ENCODE measurements at regions not wholly inside any gene's neighbourhood (a gene's known extent, or its start where the extent isn't known, plus 50 kb on each side); places are given as distances from the start of the nearest gene placed in this dataset.
"Not testable (repeated sequence)": the region's sequence is repeated elsewhere in the genome, so short reads cannot be mapped to it uniquely, and the experiment has no call there.

DNA sequence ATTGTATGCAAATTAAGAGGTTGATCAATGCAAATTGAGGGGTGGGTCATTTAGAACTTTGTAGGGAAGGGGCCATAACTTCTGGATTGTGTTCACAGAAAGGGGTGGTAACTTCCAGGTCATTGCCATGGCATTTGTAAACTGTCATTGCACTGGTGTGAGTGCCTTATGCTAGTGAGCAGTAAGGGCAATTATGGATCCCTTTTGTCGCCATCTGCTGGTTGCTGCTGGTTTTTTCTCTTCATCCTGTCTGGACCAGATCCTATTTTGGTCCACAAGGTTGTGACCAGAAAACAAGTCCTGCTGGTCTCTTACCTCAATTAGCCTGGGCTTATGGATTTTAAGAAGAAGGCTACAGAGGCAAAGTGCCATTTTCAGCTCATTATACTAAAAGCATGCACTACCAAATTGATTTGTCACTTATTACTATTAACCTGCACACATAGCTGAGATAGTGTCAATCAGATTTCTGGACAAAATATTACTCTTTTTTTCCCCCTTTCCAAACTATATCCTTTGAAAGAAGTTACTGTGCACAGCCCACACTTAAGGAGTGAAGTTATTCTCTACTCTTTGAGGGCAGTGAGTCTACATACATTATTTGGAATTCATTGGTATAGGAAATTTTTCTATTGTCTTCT lies 196.2 kb downstream of the ZC3H11B start:
- DNase-seq (ENCODE audit: extremely low spot score) = peak; percentile 42
- TF ChIP-seq ARNT (IDR thresholded peaks at IDR 0.05) = no peak
- no peak for TF ChIP-seq SUZ12 (IDR thresholded peaks at IDR 0.05)
- no peak for TF ChIP-seq FOXK2 (IDR thresholded peaks at IDR 0.05)
- no peak for TF ChIP-seq SP1 (IDR thresholded peaks at IDR 0.05)
- no peak for TF ChIP-seq TARDBP (IDR thresholded peaks at IDR 0.05)
- no peak for TF ChIP-seq CTBP1 (IDR thresholded peaks at IDR 0.05; ENCODE audit: borderline replicate concordance)
- no peak for TF ChIP-seq FOXM1 (IDR thresholded peaks at IDR 0.05; ENCODE audit: borderline replicate concordance)
- TF ChIP-seq NFRKB (IDR thresholded peaks at IDR 0.05) = no peak
- TF ChIP-seq BHLHE40 (IDR thresholded peaks at IDR 0.05; ENCODE audit: borderline replicate concordance) = no peak
- CTCF ChIA-PET = interaction anchor here (0.7 to 1.0 kb wide), 2 partner anchors 11 to 139 kb away, joined by 3 read pairs; no protein-coding TSS in a partner anchor
- POLR2A ChIA-PET = no interaction called here

DNA sequence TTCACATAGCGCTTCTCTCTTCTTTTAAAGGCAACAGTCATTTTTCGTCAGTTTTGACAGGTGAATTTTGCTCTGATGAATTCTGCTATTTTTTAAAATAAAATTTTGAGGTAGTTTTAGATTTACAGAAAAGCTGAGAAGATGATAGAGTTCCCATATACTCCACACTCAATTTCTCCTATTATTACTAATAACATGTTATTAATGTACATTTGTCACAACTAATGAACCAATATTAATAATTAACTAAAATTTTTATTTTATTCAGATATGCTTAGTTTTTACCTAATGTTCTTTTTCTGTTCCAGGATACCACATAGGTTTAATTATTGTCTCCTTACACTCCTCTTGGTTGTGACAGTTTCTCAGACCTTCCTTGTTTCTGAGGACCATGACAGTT lies 197.0 kb downstream of the ZC3H11B start:
- ChIA-PET POLR2A (no interaction called here), CTCF (no interaction called here)
- TF ChIP-seq SP1 (IDR thresholded peaks at IDR 0.05) = no peak
- TF ChIP-seq L3MBTL2 (conservative IDR thresholded peaks at IDR 0.05) = no peak
- no peak for TF ChIP-seq SUZ12 (IDR thresholded peaks at IDR 0.05)
- TF ChIP-seq HDGF (IDR thresholded peaks at IDR 0.05; ENCODE audit: borderline replicate concordance) = no peak
- TF ChIP-seq ZNF384 (IDR thresholded peaks at IDR 0.05) = no peak
- no peak for TF ChIP-seq ARNT (IDR thresholded peaks at IDR 0.05)
- TF ChIP-seq ELF4 (IDR thresholded peaks at IDR 0.05) = no peak
- no peak for TF ChIP-seq CTBP1 (IDR thresholded peaks at IDR 0.05; ENCODE audit: borderline replicate concordance)
- no peak for TF ChIP-seq FOXA1 (IDR thresholded peaks at IDR 0.05)
- no peak for TF ChIP-seq FOXK2 (IDR thresholded peaks at IDR 0.05)
- no peak for TF ChIP-seq FOXM1 (IDR thresholded peaks at IDR 0.05; ENCODE audit: borderline replicate concordance)
- no peak for TF ChIP-seq LEF1 (IDR thresholded peaks at IDR 0.05; ENCODE audit: borderline replicate concordance)
- TF ChIP-seq, protein P1, sequence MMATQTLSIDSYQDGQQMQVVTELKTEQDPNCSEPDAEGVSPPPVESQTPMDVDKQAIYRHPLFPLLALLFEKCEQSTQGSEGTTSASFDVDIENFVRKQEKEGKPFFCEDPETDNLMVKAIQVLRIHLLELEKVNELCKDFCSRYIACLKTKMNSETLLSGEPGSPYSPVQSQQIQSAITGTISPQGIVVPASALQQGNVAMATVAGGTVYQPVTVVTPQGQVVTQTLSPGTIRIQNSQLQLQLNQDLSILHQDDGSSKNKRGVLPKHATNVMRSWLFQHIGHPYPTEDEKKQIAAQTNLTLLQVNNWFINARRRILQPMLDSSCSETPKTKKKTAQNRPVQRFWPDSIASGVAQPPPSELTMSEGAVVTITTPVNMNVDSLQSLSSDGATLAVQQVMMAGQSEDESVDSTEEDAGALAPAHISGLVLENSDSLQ (IDR thresholded peaks at IDR 0.05) = no peak
- no peak for TF ChIP-seq NFRKB (IDR thresholded peaks at IDR 0.05)
- no peak for DNase-seq (ENCODE audit: extremely low spot score)

DNA sequence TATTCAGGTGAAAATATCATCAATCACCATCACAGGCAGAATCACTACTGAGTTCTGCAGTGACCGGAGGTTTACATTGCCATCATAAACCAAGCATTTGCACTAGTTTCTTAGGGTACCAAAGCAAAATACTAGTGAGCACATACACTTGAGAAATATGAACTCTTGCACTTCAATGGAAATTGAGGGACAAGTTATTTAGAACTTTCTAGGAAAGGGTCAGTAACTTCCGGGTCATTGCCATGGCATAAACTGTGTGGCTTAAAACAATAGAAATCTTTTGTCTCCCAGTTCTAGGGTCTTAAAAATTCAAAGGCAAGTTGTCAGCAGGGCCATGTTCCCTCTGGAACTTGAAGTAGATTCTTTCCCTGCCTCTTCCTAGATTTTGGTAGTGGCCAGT lies 197.5 kb downstream of the ZC3H11B start:
- ChIA-PET CTCF (no interaction called here), POLR2A (no interaction called here)
- no peak for DNase-seq (ENCODE audit: extremely low spot score)
- TF ChIP-seq CTBP1 (IDR thresholded peaks at IDR 0.05; ENCODE audit: borderline replicate concordance) (no peak), TARDBP (IDR thresholded peaks at IDR 0.05) (no peak), BHLHE40 (IDR thresholded peaks at IDR 0.05; ENCODE audit: borderline replicate concordance) (no peak), FOXK2 (IDR thresholded peaks at IDR 0.05) (no peak), LEF1 (IDR thresholded peaks at IDR 0.05; ENCODE audit: borderline replicate concordance) (no peak), L3MBTL2 (conservative IDR thresholded peaks at IDR 0.05) (no peak)

DNA sequence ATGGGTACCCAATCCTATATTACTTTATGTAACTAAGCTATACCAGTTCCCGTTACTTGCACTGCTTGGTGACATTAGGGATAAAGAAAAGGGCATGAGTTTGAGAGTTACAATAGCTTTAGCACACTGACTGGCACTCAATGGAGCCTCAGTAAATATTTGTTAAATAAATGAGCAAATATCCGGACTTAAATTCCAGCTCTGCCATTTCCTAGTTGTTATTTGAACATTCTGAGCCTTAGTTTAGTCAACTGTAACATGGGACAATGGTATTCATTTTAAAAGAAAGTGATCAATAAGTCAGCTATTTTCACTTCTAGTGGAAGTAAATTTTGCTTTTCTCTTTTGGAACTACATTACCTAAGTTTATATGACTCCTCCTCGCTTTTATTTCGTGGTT lies 198.7 kb downstream of the ZC3H11B start:
- no peak for DNase-seq (ENCODE audit: extremely low spot score)
- ChIA-PET POLR2A (no interaction called here), CTCF (no interaction called here)
- no peak for TF ChIP-seq TARDBP (IDR thresholded peaks at IDR 0.05)
- TF ChIP-seq CTBP1 (IDR thresholded peaks at IDR 0.05; ENCODE audit: borderline replicate concordance) = no peak
- TF ChIP-seq LEF1 (IDR thresholded peaks at IDR 0.05; ENCODE audit: borderline replicate concordance) = no peak

DNA sequence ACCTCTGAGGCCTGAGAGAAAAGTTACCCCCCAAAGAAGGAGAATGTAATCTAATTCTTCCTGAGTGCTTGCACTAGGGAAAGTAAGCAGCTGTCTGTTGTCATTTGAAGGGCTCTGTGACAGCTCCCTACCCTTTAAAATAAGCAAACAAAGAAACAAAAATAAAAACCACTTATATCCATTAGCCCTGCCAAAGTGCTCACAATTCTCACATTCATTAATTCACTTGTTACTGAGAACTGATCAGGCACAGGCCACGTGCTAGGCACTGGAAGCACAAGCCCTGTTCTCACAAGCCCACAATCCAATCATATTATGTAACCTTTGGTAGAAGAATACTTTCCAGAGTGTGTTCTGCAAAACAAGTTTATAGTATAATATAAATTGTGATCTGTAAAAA lies 199.4 kb downstream of the ZC3H11B start:
- POLR2A ChIA-PET = no interaction called here
- CTCF ChIA-PET = no interaction called here
- TF ChIP-seq ELF4 (IDR thresholded peaks at IDR 0.05) = no peak
- TF ChIP-seq SUZ12 (IDR thresholded peaks at IDR 0.05) = no peak
- TF ChIP-seq L3MBTL2 (conservative IDR thresholded peaks at IDR 0.05) = no peak
- TF ChIP-seq ZNF384 (IDR thresholded peaks at IDR 0.05) = no peak
- TF ChIP-seq FOXA1 (IDR thresholded peaks at IDR 0.05) = no peak
- TF ChIP-seq SP1 (IDR thresholded peaks at IDR 0.05) = no peak
- no peak for TF ChIP-seq FOXK2 (IDR thresholded peaks at IDR 0.05)
- no peak for TF ChIP-seq ARNT (IDR thresholded peaks at IDR 0.05)
- no peak for TF ChIP-seq BHLHE40 (IDR thresholded peaks at IDR 0.05; ENCODE audit: borderline replicate concordance)
- TF ChIP-seq FOXM1 (IDR thresholded peaks at IDR 0.05; ENCODE audit: borderline replicate concordance) = no peak
- TF ChIP-seq, protein P1 (IDR thresholded peaks at IDR 0.05) = no peak
- TF ChIP-seq NFRKB (IDR thresholded peaks at IDR 0.05) = no peak
- TF ChIP-seq TARDBP (IDR thresholded peaks at IDR 0.05) = no peak
- no peak for TF ChIP-seq CTBP1 (IDR thresholded peaks at IDR 0.05; ENCODE audit: borderline replicate concordance)
- TF ChIP-seq HDGF (IDR thresholded peaks at IDR 0.05; ENCODE audit: borderline replicate concordance) = no peak
- TF ChIP-seq LEF1 (IDR thresholded peaks at IDR 0.05; ENCODE audit: borderline replicate concordance) = no peak
- no peak for DNase-seq (ENCODE audit: extremely low spot score)

DNA sequence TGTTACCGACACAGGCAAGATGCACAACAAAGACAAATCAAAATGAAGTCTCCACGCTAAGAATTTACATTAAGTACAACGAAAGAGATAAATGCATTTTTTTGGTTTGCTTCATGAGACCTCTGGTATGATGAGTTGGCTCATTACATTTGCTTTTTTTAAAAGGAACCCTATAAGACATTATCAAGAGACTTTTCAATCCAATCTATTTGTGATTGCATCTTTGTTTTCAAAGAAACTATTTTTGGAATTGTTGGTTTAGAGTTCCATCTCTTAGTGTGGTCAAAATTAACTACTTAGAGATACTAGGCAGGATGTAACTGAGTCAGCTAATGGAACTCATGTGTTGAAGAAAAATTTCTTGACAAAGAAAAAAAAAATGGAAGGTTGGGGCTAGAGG lies 200.1 kb downstream of the ZC3H11B start:
- POLR2A ChIA-PET = no interaction called here
- TF ChIP-seq SUZ12 (IDR thresholded peaks at IDR 0.05) (no peak), ELF4 (IDR thresholded peaks at IDR 0.05) (no peak), TARDBP (IDR thresholded peaks at IDR 0.05) (no peak), ARNT (IDR thresholded peaks at IDR 0.05) (no peak), SP1 (IDR thresholded peaks at IDR 0.05) (no peak), FOXM1 (IDR thresholded peaks at IDR 0.05; ENCODE audit: borderline replicate concordance) (no peak), CTBP1 (IDR thresholded peaks at IDR 0.05; ENCODE audit: borderline replicate concordance) (no peak), BHLHE40 (IDR thresholded peaks at IDR 0.05; ENCODE audit: borderline replicate concordance) (no peak), FOXK2 (IDR thresholded peaks at IDR 0.05) (no peak), LEF1 (IDR thresholded peaks at IDR 0.05; ENCODE audit: borderline replicate concordance) (no peak), L3MBTL2 (conservative IDR thresholded peaks at IDR 0.05) (no peak)
- TF ChIP-seq, protein P1 (IDR thresholded peaks at IDR 0.05) = no peak
- CTCF ChIA-PET = no interaction called here
- DNase-seq (ENCODE audit: extremely low spot score) = no peak

DNA sequence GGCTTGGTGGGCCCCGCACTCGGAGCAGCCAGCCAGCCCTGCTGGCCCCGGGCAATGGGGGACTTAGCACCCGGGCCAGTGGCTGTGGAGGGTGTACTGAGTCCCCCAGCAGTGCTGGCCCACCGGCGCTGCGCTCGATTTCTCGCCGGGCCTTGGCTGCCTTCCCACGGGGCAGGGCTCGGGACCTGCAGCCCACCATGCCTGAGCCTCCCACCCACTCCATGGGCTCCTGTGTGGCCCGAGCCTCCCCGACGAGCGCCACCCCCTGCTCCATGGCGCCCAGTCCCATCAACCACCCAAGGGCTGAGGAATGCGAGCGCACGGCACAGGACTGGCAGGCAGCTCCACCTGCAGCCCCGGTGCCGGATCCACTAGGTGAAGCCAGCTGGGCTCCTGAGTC lies 202.2 kb downstream of the ZC3H11B start:
- CTCF ChIA-PET; POLR2A ChIA-PET; DNase-seq (ENCODE audit: extremely low spot score): not testable (repeated sequence)

All from HEK293T (cell line).